Transverse colon (tissue), 3 donors: ENCODE measurements at regions not wholly inside any gene's neighbourhood (a gene's known extent, or its start where the extent isn't known, plus 50 kb on each side); places are given as distances from the start of the nearest gene placed in this dataset.

ENCODE experiments used
- CTCF ChIP-seq, 5 experiments: fragments of 200-600 bp in 3 of 5; fragments of 450-650 bp in 2 of 5; sonication (generic) in 3 of 5; IDR thresholded peaks; 1 replicate in 2 of 5; 2 replicates in 3 of 5; pipeline ENCODE4 v1.5.1; 2016 to 2017; ENCODE audit warnings: antibody characterized with exemption in 5 of 5, inconsistent platforms in 3 of 5, mild to moderate bottlenecking in 2 of 5, moderate library complexity in 1 of 5
- POLR2A ChIP-seq: fragments of 450-650 bp; IDR thresholded peaks from one replicate; pipeline ENCODE4 v1.6.1; 2016; ENCODE audit warnings: antibody characterized with exemption, mild to moderate bottlenecking, moderate library complexity

DNA sequence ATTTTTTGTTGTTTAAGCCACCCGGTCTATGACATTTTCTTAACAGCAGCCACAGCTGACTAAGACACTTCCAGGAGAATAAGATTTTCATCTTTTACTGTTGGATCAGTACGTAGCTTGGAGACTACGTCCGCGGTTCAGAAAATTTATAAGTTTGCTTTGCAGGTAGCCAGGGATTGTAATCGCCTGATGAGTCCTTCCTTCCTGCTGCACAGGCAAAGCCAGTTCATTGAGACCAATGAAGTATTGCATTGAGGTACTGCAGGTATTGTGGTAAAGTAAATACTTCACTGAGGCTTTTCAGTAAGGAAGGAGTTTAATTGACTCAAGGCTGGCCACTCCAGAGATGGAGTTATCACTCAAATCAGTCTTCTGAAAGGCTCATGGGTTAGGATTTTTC lies 269.4 kb upstream of the ELAC2 start:
- TF ChIP-seq POLR2A: no peak
- no peak for TF ChIP-seq CTCF (IDR thresholded peaks at IDR 0.05)
